CD14-positive monocyte (primary cell): ENCODE measurements at regions not wholly inside any gene's neighbourhood (a gene's known extent, or its start where the extent isn't known, plus 50 kb on each side); places are given as distances from the start of the nearest gene placed in this dataset.

Experiments used
- DNase-seq, 3 donors: peaks; one replicate each; pipeline ENCODE4 v3.0.0-alpha.2; 2011 to 2022
- H2AFZ ChIP-seq: 2 replicates; pipeline ENCODE4 v1.6.0; 2012; ENCODE audit warnings: mild to moderate bottlenecking, low read depth, low read length, inconsistent platforms; ENCODE audit not compliant: insufficient read depth, poor library complexity, severe bottlenecking
- H3K27ac ChIP-seq, 2 donors: 1 replicate in 1 of 2; 2 replicates in 1 of 2; pipeline ENCODE4 v1.5.1; 2012 to 2013; ENCODE audit warnings: low read length in 2 of 2, control low read depth in 1 of 2, inconsistent platforms in 1 of 2, low read depth in 1 of 2, mild to moderate bottlenecking in 1 of 2
- H3K27me3 ChIP-seq, 2 donors: one replicate each; pipeline versions ENCODE4 v1.6.0 to v1.6.1; 2011 to 2013; ENCODE audit warnings: low read length in 2 of 2; ENCODE audit not compliant: control insufficient read depth in 2 of 2, insufficient read depth in 2 of 2
- H3K36me3 ChIP-seq, 2 donors: replicated peaks in 1 of 2; 1 replicate in 1 of 2; 2 replicates in 1 of 2; pipeline versions ENCODE4 v1.5.1 to v1.6.1; 2012 to 2013; ENCODE audit warnings: low read length in 2 of 2, control low read depth in 1 of 2, inconsistent platforms in 1 of 2, mild to moderate bottlenecking in 1 of 2; ENCODE audit not compliant: insufficient read depth in 2 of 2, control insufficient read depth in 1 of 2
- H3K4me1 ChIP-seq, 2 donors: 1 replicate in 1 of 2; 2 replicates in 1 of 2; pipeline versions ENCODE4 v1.5.1 to v1.6.1; 2012 to 2013; ENCODE audit warnings: low read length in 2 of 2, control low read depth in 1 of 2, inconsistent platforms in 1 of 2, mild to moderate bottlenecking in 1 of 2, moderate library complexity in 1 of 2; ENCODE audit not compliant: insufficient read depth in 2 of 2, control insufficient read depth in 1 of 2
- H3K4me2 ChIP-seq: replicated peaks from 2 replicates; pipeline ENCODE3; 2012; ENCODE audit warnings: low read length, moderate library complexity, mild to moderate bottlenecking; ENCODE audit not compliant: poor library complexity, severe bottlenecking; ENCODE audit errors: extremely low read depth
- H3K4me3 ChIP-seq, 3 experiments: fragments of 200-600 bp in 1 of 3; sonication (generic) in 1 of 3; replicated peaks in 1 of 3; 1 replicate in 2 of 3; 2 replicates in 1 of 3; pipeline ENCODE4 v1.5.1; 2011 to 2013; ENCODE audit warnings: low read length in 3 of 3, mild to moderate bottlenecking in 3 of 3, control low read depth in 2 of 3, low read depth in 2 of 3, inconsistent platforms in 1 of 3, moderate library complexity in 1 of 3
- H3K79me2 ChIP-seq: 2 replicates; pipeline ENCODE4 v1.6.0; 2012; ENCODE audit warnings: mild to moderate bottlenecking, control low read depth, inconsistent platforms, low read length, moderate library complexity; ENCODE audit not compliant: insufficient read depth
- H3K9ac ChIP-seq: 2 replicates; pipeline ENCODE4 v1.6.0; 2017; ENCODE audit warnings: low read length, mild to moderate bottlenecking; ENCODE audit not compliant: insufficient read depth, poor library complexity, severe bottlenecking
- H3K9me3 ChIP-seq, 2 donors: replicated peaks in 1 of 2; 1 replicate in 1 of 2; 2 replicates in 1 of 2; pipeline versions ENCODE4 v1.5.1 to v1.6.1; 2012 to 2013; ENCODE audit warnings: low read length in 2 of 2, control low read depth in 1 of 2; ENCODE audit not compliant: control insufficient read depth in 1 of 2, insufficient read depth in 1 of 2
- H4K20me1 ChIP-seq: 2 replicates; pipeline ENCODE4 v1.6.0; 2012; ENCODE audit warnings: mild to moderate bottlenecking, low read length, control low read depth, moderate library complexity; ENCODE audit not compliant: insufficient read depth
- H3K27ac Mint-ChIP-seq, 7 donors: one replicate each; pipeline ENCODE4 v1.8.0; 2020; ENCODE audit warnings: mild to moderate bottlenecking in 7 of 7, mixed read lengths in 7 of 7, moderate library complexity in 6 of 7, inconsistent platforms in 2 of 7
- H3K27me3 Mint-ChIP-seq, 3 donors: one replicate each; pipeline ENCODE4 v1.8.0; 2021 to 2022; ENCODE audit warnings: low read depth in 3 of 3, mild to moderate bottlenecking in 3 of 3, mixed read lengths in 3 of 3, moderate library complexity in 3 of 3, inconsistent platforms in 1 of 3
- H3K36me3 Mint-ChIP-seq, 2 donors: one replicate each; pipeline ENCODE4 v1.8.0; 2020; ENCODE audit warnings: mixed read lengths in 2 of 2, inconsistent platforms in 1 of 2, mild to moderate bottlenecking in 1 of 2
- H3K4me1 Mint-ChIP-seq: one replicate; pipeline ENCODE4 v1.8.0; 2020; ENCODE audit warnings: mild to moderate bottlenecking, mixed read lengths
- H3K4me3 Mint-ChIP-seq, 2 donors: one replicate each; pipeline ENCODE4 v1.8.0; 2020; ENCODE audit warnings: mild to moderate bottlenecking in 2 of 2, mixed read lengths in 2 of 2, moderate library complexity in 1 of 2
- H3K9me3 Mint-ChIP-seq, 7 donors: one replicate each; pipeline ENCODE4 v1.8.0; 2020 to 2022; ENCODE audit warnings: mixed read lengths in 7 of 7, mild to moderate bottlenecking in 6 of 7, moderate library complexity in 6 of 7, inconsistent platforms in 2 of 7
- CTCF ChIP-seq: fragments of 200-600 bp; IDR thresholded peaks from one replicate; pipeline ENCODE4 v1.8.0; 2022; ENCODE audit warnings: antibody characterized with exemption, mild to moderate bottlenecking
- WGBS: methylation state at CpG from one replicate; pipeline ENCODE4 v1.1.5; 2013; ENCODE audit warnings: missing lambda C conversion rate; ENCODE audit not compliant: insufficient coverage; 5-methylcytosine and 5-hydroxymethylcytosine counted together
- intact Hi-C, 2 donors: fragments of 100-400 bp; cut with micrococcal nuclease; formaldehyde crosslinking; loops; one replicate each; pipeline versions ENCODE4 v1.15.0 to v1.15.1; 2023

GRCh38 chr20:53827292-53828087 lies 233.9 kb upstream of the ZNF217 start:
- H3K4me1 Mint-ChIP-seq = peaks cover 46% of the 10 kb centered on the region
- no peaks in the 10 kb centered on the region for H3K79me2 ChIP-seq
- H3K27me3 Mint-ChIP-seq = peaks cover 0 to 7% (median 1%) of the 10 kb centered on the region in 3 donors
- H3K4me3 ChIP-seq = no peak overlapping the region
- no peak for DNase-seq
- WGBS = no CpG with 5 or more reads among the region's 4 CpGs
- H3K9ac ChIP-seq = no peak overlapping the region
- H3K27ac ChIP-seq = peak overlapping the region in 1 of 2 donors; percentile 92
- intact Hi-C loops = loop anchor here in 1 of 2 donors (5.0 kb wide), 2 partner anchors 40 to 85 kb away; no protein-coding TSS in a partner anchor
- TF ChIP-seq CTCF = no peak
- peaks cover 34 to 46% of the 10 kb centered on the region in 2 donors for H3K4me1 ChIP-seq
- no peaks in the 10 kb centered on the region for H3K9me3 Mint-ChIP-seq
- H3K4me3 Mint-ChIP-seq = no peak overlapping the region
- H3K36me3 Mint-ChIP-seq = no peaks in the 10 kb centered on the region
- H4K20me1 ChIP-seq = no peaks in the 10 kb centered on the region
- no peak overlapping the region for H3K4me2 ChIP-seq
- no peaks in the 10 kb centered on the region for H3K9me3 ChIP-seq
- H3K36me3 ChIP-seq = no peaks in the 10 kb centered on the region
- no peak overlapping the region for H2AFZ ChIP-seq
- H3K27ac Mint-ChIP-seq = peak overlapping the region in 3 of 7 donors; percentile 12 to 87 (median 69)
- H3K27me3 ChIP-seq = no peaks in the 10 kb centered on the region

GRCh38 chr20:53826597-53827291 lies 233.1 kb upstream of the ZNF217 start:
- Mint-ChIP-seq H3K4me3 (no peak overlapping the region), H3K4me1 (peaks cover 46% of the 10 kb centered on the region), H3K27ac (peak overlapping the region in 5 of 7 donors; percentile 12 to 87 (median 62)), H3K9me3 (no peaks in the 10 kb centered on the region), H3K27me3 (peaks cover 0 to 7% (median 1%) of the 10 kb centered on the region in 3 donors), H3K36me3 (no peaks in the 10 kb centered on the region)
- DNase-seq = peak; percentile 50 to 62 (median 56)
- TF ChIP-seq CTCF = no peak
- no peaks in the 10 kb centered on the region for H3K9me3 ChIP-seq
- peaks cover 34 to 46% of the 10 kb centered on the region in 2 donors for H3K4me1 ChIP-seq
- no peak overlapping the region for H3K9ac ChIP-seq
- H3K4me3 ChIP-seq = no peak overlapping the region
- no peak overlapping the region for H3K4me2 ChIP-seq
- intact Hi-C loops = loop anchor here in 1 of 2 donors (5.0 kb wide), 2 partner anchors 41 to 86 kb away; no protein-coding TSS in a partner anchor
- 96% methylated on average over 3 of the region's 5 CpGs for WGBS
- H3K79me2 ChIP-seq = no peaks in the 10 kb centered on the region
- H3K36me3 ChIP-seq = no peaks in the 10 kb centered on the region
- no peaks in the 10 kb centered on the region for H3K27me3 ChIP-seq
- no peak overlapping the region for H2AFZ ChIP-seq
- no peak overlapping the region for H3K27ac ChIP-seq
- no peaks in the 10 kb centered on the region for H4K20me1 ChIP-seq
